SW 1271 (cell line): ENCODE measurements at regions not wholly inside any gene's neighbourhood (a gene's known extent, or its start where the extent isn't known, plus 50 kb on each side); places are given as distances from the start of the nearest gene placed in this dataset.

Experiments used
- DNase-seq, 2 experiments: peaks; one replicate each; lab custom pipeline; 2025; lab: John Stamatoyannopoulos, UW

GRCh38 chr5:52674815-52675545 is 112.7 kb upstream of the ITGA1 start:
- peak in 1 of 2 experiments; percentile 35 for DNase-seq

DNA sequence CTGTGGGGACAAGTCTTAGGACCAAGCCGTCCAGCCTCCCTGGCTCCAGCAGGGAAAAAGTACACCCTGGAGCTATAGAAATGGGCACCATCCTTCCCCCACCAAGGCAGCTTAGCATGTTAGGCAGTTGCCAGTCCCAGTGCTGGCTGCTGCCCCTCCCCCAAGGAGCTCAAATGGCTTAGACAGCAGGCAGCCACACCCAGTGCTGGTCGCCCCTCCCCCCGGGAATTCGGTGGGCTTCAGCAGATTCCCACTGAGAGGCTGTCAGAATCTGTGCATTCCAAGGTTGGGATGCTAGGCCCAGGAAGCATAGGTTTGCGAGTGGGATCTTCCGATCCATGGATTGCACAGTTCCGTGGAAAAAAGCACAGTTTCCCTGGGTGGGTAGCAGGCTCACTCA is 105.2 kb upstream of the ITGA1 start:
- no peak for DNase-seq

GRCh38 chr5:52684051-52684450 is 103.7 kb upstream of the ITGA1 start:
- DNase-seq, result peak in 1 of 2 experiments; percentile 6

GRCh38 chr5:52685566-52685965 is 102.2 kb upstream of the ITGA1 start:
- no peak for DNase-seq

DNA sequence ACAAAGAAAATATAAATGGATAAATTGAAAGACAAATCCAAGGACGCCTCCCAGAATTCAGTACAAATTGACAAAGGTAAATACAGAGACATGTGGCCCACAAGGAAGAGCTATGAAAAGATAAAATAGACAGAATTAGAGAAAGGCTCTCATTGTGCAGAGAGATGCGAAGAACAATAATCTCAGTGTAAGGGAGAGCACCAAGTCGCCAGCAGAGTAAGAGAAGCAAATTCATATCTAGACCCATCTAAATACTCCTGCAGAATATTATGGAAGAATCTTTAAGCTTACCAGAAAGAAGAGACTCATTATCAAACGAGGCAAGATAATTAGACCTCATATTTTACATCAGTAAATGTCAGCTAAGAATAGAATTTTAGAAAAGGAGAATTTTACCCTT is 101.7 kb upstream of the ITGA1 start:
- no peak for DNase-seq

DNA sequence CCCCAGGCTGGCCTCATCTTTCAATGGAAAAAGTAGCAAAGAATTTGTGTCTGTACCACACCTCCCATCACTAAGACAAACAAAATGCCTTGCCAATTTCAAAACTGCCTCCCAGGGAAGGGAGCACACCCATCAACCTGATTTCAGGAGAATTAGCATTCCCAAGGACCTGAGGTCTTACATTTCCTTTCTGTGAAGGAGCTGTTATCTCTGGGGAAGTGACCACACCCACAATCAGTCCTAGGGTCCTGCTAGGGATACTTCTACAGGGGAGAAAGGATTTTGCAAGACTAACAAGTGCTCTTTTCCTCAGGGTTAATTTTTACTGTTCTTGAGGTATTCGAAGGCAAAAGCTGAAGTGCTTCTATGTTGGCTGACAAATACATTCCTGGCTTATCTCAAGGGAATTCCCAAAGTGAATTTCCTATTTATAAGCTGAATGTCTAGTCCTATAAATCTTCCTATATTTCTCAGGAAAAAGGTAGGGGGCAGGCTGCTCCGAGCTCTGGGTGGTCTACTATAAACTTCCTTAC is 97.4 kb upstream of the ITGA1 start:
- peak in 1 of 2 experiments; percentile 22 for DNase-seq

DNA sequence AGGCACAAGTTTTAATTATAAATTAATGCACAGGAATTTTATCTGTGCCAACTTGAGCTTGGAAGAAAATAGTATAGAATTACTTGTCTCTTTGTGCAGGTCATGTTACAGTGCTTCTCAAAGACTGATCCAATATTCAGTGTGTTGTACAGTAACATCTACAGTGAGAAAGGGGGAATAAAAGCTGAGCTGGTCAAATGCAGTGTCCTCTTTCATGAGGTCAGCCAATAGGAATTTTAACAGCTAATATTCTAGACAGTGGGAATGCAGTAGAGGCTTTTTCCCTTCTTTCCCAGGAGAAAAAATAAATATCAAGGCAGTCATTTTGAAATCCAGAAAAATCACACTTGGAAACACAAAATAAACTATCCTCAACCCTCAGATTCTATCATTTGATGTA is 95.7 kb upstream of the ITGA1 start:
- DNase-seq, result no peak

- DNase-seq, result no peak
These were observed 95.1 kb upstream of the ITGA1 start for GRCh38 chr5:52692606-52693005.

DNA sequence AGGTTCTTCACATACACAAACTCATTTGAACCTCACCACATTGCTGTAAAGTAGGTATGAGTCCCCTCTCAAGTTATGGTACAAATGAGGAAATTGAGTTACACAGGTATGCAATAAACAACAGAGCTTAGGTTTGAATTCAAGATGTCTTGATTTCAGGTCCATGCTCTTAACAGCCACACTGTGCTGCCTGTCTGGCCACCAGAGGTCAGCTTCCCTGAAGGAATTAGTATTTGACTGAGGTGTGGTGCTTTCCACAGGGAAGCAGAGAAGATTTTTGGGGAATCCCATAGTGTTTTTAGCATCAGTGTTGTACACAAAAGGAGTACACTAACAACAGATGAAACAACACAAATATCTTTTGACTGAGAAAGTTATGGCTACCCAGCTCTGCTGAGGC is 94.4 kb upstream of the ITGA1 start:
- DNase-seq, result peak in 1 of 2 experiments; percentile 37

DNA sequence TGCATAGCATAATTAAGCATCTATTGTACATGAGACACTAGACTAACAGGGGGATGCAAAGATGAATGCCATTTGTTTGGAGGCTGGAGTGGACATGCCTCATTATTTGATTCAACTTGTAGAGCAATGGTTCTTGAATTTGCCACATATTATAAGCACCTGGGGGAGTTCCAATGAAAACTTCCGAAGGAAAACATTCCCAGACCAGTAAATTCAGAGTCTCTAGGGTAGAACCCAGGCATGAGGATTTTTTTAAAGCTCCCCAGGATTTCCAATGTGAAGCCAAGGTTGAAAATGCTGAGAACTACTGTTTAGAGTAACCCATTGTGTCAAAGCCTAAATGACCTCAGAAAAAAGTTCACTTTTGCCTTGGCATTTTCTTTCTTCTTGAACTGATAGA is 93.9 kb upstream of the ITGA1 start:
- no peak for DNase-seq

GRCh38 chr5:52694648-52695047 is 93.1 kb upstream of the ITGA1 start:
- no peak for DNase-seq

DNA sequence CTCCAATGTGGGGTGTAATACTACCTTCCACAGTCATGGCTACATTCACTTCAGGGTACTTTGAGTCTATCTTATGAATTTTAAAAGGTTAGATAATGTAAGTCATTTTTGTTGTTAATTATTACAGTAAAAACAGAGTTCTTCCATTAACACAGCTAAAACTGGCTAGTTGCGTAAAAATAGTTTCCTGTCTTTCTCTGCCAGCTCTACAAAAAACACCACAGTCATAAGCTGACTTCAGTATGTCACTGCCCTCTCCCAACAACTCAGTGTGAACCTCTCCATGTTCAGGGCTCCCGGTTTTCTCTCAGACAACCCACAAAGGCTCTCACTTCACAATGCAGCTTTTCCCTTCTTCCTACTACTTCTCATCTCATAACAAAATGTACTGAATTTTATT is 84.8 kb upstream of the ITGA1 start:
- no peak for DNase-seq

GRCh38 chr5:52703321-52703720 is 84.4 kb upstream of the ITGA1 start:
- DNase-seq, result no peak

- DNase-seq, result no peak
These were observed 82.0 kb upstream of the ITGA1 start for GRCh38 chr5:52705720-52706119.

DNA sequence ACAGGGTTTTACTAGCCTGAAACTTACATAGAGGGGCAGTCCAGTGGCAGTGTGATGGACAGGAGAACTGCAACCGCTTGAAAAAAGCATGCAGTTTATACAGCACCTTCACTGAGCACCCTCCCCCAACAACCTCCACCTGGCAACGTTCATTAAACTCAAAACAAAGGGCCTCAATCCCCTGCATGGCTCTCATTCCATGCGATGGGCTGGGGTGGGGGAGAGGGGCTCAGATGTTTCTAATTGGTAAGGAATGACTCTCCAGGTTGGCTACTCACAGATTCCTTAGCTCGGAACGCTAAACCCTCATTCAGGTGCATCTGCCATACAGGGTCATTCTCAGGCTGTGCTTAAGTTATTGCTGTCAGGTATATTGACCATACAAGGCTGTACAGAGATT is 80.9 kb upstream of the ITGA1 start:
- no peak for DNase-seq

DNA sequence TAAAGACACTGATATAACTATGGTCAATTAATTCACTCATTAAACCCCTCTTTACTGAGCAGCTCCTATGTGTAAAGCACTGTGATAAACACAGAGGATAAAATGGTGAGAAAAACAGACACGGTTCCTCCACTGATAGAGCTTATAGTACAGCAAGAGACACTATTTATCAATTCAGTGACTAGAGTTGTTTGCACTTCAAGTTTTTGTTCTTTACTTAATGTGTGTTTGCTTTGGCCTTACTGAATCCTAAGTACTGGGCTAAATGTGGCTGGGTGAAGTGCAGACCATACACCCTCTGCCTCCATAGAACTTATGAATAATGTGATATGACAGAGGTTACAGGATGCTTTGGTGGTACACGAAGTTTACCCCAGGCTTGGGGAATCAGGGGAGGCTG is 80.1 kb upstream of the ITGA1 start:
- no peak for DNase-seq

DNA sequence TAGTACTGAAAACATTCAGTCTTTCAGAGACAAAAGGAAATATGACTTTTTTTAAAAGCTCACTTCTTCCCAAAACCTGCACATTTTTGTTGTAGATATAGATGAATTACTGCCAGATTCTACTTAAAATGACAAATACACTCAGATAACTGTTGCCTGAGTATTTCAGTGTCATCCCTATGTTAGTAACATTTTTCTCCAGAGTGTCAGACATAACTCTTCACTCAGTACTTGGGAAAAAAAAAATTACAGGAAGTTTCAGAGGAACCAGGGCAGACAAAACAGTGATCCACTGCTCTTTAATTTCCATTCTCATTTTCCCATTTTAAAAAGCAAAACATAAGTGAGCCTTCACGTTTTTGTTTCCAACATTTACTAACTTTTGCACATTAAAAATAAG is 79.3 kb upstream of the ITGA1 start:
- no peak for DNase-seq

DNA sequence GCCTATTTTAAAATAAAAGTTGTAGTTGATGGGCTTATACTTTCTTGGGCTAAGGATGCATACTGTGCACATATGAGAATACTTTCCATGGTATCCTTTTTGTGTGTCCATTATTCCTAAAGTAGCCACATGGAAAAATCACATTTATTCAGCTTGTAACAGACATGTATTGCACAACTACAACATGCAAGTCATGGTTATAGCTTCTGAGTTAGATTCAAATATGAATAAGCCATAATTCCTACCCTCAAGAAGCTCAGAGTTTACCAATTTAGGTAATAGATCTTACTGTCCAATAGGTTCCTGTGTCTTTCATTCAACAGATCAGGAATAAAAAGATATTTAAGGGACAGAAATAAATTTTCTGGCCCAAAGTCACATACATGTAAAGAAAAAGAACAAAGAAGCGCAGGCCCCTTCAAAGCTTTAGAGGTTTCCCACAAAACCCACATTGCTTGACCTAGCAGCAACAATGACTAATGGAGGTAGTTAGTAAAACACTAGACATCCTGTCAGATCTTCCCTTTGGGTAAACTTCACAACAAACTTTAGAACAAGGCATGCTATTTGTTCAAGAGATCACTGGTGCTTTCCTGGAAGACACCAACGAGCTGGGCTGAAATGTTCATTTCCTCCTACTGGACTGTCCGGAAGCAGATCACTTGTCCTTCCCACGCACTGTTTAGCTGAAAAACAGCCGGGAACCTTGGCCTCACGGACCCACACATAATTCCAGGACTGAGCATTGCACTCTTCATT is 78.4 kb upstream of the ITGA1 start:
- no peak for DNase-seq

GRCh38 chr5:52710310-52710971 is 77.3 kb upstream of the ITGA1 start:
- no peak for DNase-seq

DNA sequence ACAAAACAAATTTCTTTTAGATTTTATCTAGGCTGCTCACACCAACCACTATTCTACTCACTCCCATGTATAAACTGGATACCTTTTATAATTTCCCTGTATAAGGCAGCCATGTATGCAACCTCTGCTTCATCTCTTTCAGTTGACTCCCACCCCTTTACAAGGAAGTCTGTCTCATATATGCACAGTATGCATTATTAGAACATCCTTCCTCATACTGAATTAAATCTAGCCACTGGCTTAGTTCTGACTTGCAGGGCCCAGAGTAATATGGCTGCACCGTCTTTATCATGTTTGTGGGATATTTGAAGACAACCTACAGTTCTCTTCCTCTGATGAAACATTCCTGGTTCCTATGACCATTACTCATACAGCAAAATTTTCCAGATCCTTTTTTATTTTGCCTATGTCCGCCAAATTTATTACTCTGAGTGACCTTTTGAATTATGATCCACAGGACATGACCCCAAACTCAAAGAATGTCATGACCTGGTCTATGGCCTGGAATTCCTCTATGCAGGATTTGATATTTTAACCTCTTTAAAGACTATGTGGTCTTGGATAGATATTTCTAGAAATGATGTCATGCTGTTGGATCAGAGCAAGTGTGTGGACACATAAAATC is 76.6 kb upstream of the ITGA1 start:
- DNase-seq, result no peak

DNA sequence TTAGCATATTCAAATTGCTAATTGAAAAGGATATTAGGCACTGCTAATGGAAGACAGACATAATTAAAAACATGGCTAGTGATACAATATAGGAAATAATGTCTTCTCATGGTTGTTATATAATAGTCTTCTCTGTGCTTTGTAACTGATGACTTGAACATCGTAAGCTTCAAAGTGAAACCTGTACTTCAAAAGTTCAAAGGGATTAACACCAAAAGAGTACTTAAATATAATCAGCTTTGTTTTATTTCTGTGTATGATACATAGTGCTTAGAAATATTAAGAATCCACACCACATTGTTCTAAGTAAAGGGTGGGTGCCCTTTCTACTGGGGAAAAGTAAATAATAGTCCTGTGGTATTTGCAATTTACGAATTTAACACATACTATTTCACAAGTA is 75.4 kb upstream of the ITGA1 start:
- no peak for DNase-seq

- DNase-seq, result peak in 1 of 2 experiments; percentile 26
These were observed 62.5 kb upstream of the ITGA1 start for GRCh38 chr5:52725065-52725746.
